Transverse colon (tissue), 4 donors: ENCODE measurements at regions not wholly inside any gene's neighbourhood (a gene's known extent, or its start where the extent isn't known, plus 50 kb on each side); places are given as distances from the start of the nearest gene placed in this dataset.

Experiments
- DNase-seq: peaks from one replicate; pipeline ENCODE4 v3.0.0-alpha.2; 2019
- H3K27ac ChIP-seq, 4 donors: fragments of 200-600 bp; sonication (generic); 2 replicates each; pipeline ENCODE4 v1.5.1; 2016 to 2018; ENCODE audit warnings: inconsistent platforms in 4 of 4
- H3K27me3 ChIP-seq: fragments of 200-600 bp; sonication (generic); 2 replicates; pipeline ENCODE4 v1.5.1; 2017; ENCODE audit warnings: inconsistent platforms
- H3K36me3 ChIP-seq, 4 donors: fragments of 200-600 bp; sonication (generic); 2 replicates each; pipeline ENCODE4 v1.5.1; 2017 to 2019; ENCODE audit warnings: inconsistent platforms in 4 of 4
- H3K4me1 ChIP-seq, 4 donors: fragments of 200-600 bp; sonication (generic); 2 replicates each; pipeline ENCODE4 v1.5.1; 2017 to 2020; ENCODE audit warnings: inconsistent platforms in 4 of 4
- H3K4me3 ChIP-seq, 4 donors: fragments of 200-600 bp; sonication (generic); 1 replicate in 1 of 4; 2 replicates in 3 of 4; pipeline versions ENCODE4 v1.5.1 to v1.6.1; 2017 to 2019; ENCODE audit warnings: inconsistent platforms in 4 of 4
- H3K9me3 ChIP-seq, 2 donors: fragments of 200-600 bp; sonication (generic); 2 replicates each; pipeline ENCODE4 v1.5.1; 2017 to 2019; ENCODE audit warnings: inconsistent platforms in 2 of 2
- EP300 ChIP-seq: sonication (generic); formaldehyde crosslinking; IDR thresholded peaks from one replicate; pipeline ENCODE4 v1.6.1; 2017; ENCODE audit warnings: antibody characterized with exemption, low read depth
- POLR2A ChIP-seq: fragments of 450-650 bp; IDR thresholded peaks from one replicate; pipeline ENCODE4 v1.6.1; 2016; ENCODE audit warnings: antibody characterized with exemption, mild to moderate bottlenecking, moderate library complexity
- POLR2AphosphoS5 ChIP-seq, 3 donors: sonication (generic); formaldehyde crosslinking; IDR thresholded peaks; one replicate each; pipeline ENCODE4 v1.6.1; 2016; ENCODE audit warnings: antibody characterized with exemption in 3 of 3
- WGBS, 2 donors: methylation state at CpG; one replicate each; pipeline ENCODE4 v1.1.5; 2018; ENCODE audit warnings: low coverage in 1 of 2; 5-methylcytosine and 5-hydroxymethylcytosine counted together
- in situ Hi-C, 4 donors: fragments of 200-750 bp; cut with MboI; loops; one replicate each; pipeline versions ENCODE4 v1.15.0 to v1.15.1; 2017; ENCODE audit warnings: low sequenced_read_pairs in 3 of 4, low pct_ligation_motif_present in 1 of 4, low pct_unique_long_range_greater_than_20kb in 1 of 4
- intact Hi-C: fragments of 100-400 bp; cut with DNase I; formaldehyde crosslinking; loops from one replicate; pipeline ENCODE4 v1.15.1; 2023; ENCODE audit warnings: low total_unique reads
- TF ChIP-seq, protein P1 (sequence below), 5 experiments: fragments of 200-600 bp in 3 of 5; fragments of 450-650 bp in 2 of 5; sonication (generic) in 3 of 5; IDR thresholded peaks; 1 replicate in 2 of 5; 2 replicates in 3 of 5; pipeline ENCODE4 v1.5.1; 2016 to 2017; ENCODE audit warnings: antibody characterized with exemption in 5 of 5, inconsistent platforms in 3 of 5, mild to moderate bottlenecking in 2 of 5, moderate library complexity in 1 of 5

DNA sequence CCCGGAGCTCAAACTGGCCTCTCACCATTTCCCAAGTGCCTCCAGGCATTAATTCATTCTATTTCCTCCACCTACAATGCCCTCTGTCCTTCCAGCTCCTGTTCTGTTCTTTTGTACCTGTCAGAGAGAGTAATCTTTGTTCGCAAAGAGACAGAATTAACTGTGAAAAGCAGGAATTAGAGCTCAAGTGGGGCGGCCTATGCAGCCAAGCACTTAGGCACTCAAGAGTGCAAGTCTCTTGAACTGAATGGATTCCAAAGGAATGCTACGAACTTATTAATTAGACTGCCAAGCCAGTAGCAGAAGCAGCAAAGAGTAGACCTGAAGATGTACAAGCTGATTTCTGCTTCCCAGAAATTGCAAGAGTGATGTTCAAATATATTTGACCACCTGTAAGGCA is 338.3 kb upstream of the AUTS2 start:
- no peaks in the 10 kb centered on the region for H3K4me1 ChIP-seq
- H3K36me3 ChIP-seq, result no peaks in the 10 kb centered on the region
- no peak for DNase-seq
- 63 to 72% methylated on average over 3 to 4 of the region's 4 CpGs for WGBS, 2 donors
- no peak overlapping the region for H3K4me3 ChIP-seq
- H3K27me3 ChIP-seq, result no peaks in the 10 kb centered on the region
- intact Hi-C loops (no loop called here), in situ Hi-C loops (no loop called here)
- TF ChIP-seq POLR2A (no peak), POLR2AphosphoS5 (IDR thresholded peaks at IDR 0.05) (no peak), EP300 (no peak)
- TF ChIP-seq, protein P1, sequence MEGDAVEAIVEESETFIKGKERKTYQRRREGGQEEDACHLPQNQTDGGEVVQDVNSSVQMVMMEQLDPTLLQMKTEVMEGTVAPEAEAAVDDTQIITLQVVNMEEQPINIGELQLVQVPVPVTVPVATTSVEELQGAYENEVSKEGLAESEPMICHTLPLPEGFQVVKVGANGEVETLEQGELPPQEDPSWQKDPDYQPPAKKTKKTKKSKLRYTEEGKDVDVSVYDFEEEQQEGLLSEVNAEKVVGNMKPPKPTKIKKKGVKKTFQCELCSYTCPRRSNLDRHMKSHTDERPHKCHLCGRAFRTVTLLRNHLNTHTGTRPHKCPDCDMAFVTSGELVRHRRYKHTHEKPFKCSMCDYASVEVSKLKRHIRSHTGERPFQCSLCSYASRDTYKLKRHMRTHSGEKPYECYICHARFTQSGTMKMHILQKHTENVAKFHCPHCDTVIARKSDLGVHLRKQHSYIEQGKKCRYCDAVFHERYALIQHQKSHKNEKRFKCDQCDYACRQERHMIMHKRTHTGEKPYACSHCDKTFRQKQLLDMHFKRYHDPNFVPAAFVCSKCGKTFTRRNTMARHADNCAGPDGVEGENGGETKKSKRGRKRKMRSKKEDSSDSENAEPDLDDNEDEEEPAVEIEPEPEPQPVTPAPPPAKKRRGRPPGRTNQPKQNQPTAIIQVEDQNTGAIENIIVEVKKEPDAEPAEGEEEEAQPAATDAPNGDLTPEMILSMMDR (IDR thresholded peaks at IDR 0.05), result no peak
- no peak overlapping the region for H3K27ac ChIP-seq
- no peaks in the 10 kb centered on the region for H3K9me3 ChIP-seq

DNA sequence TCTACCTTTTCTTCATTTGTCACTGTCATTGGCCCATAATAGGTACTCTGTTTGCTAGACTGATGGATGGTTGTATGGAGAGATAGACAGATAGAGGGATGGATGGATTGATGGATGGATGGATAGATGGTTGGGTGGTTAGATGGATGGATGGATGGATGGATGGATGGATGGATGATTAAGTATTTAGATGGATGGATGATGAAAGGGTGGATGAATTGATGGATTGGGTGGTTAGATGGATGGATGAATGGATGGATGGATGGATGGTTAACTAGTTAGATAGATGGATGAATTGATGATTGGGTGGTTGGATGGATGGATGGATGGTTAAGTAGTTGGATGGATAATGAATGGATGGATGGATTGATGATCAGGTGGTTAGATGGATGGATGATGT is 334.7 kb upstream of the AUTS2 start:
- no peaks in the 10 kb centered on the region for H3K4me1 ChIP-seq
- H3K4me3 ChIP-seq, result no peak overlapping the region
- H3K27ac ChIP-seq, result no peak overlapping the region
- TF ChIP-seq POLR2A (no peak), POLR2AphosphoS5 (IDR thresholded peaks at IDR 0.05) (no peak), EP300 (no peak)
- TF ChIP-seq, protein P1 (IDR thresholded peaks at IDR 0.05), result no peak
- no peaks in the 10 kb centered on the region for H3K27me3 ChIP-seq
- in situ Hi-C loops, result no loop called here
- no peak for DNase-seq
- intact Hi-C loops, result no loop called here
- H3K9me3 ChIP-seq, result no peaks in the 10 kb centered on the region
- no peaks in the 10 kb centered on the region for H3K36me3 ChIP-seq

DNA sequence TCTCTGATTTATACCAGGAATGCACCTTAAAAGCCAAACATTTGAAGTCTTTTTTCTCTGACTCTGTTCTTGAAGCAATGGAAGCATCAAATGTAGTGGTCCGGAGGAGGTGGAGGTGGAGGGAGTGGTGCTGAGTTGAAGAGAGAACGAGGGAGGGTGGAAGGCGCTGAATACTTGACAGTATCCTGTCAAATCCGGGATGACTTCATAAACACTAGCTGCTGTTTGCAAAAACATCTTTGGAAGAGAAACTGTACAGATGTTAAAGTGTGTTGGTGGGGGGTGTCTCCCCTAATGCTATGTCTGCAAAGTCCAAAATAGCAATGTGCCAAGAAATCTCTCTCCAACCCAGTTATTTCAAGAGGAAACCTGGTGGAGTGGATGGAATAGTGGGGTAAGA is 328.5 kb upstream of the AUTS2 start:
- H3K36me3 ChIP-seq, result no peaks in the 10 kb centered on the region
- in situ Hi-C loops, result no loop called here
- H3K4me1 ChIP-seq, result no peaks in the 10 kb centered on the region
- WGBS, 2 donors, result 64 to 78% methylated on average over 4 of the region's 4 CpGs
- no peaks in the 10 kb centered on the region for H3K27me3 ChIP-seq
- TF ChIP-seq, protein P1 (IDR thresholded peaks at IDR 0.05), result no peak
- no peak for TF ChIP-seq POLR2A
- no peak for TF ChIP-seq EP300
- TF ChIP-seq POLR2AphosphoS5 (IDR thresholded peaks at IDR 0.05), result no peak
- H3K4me3 ChIP-seq, result no peak overlapping the region
- intact Hi-C loops, result no loop called here
- no peak for DNase-seq
- no peak overlapping the region for H3K27ac ChIP-seq
- no peaks in the 10 kb centered on the region for H3K9me3 ChIP-seq

DNA sequence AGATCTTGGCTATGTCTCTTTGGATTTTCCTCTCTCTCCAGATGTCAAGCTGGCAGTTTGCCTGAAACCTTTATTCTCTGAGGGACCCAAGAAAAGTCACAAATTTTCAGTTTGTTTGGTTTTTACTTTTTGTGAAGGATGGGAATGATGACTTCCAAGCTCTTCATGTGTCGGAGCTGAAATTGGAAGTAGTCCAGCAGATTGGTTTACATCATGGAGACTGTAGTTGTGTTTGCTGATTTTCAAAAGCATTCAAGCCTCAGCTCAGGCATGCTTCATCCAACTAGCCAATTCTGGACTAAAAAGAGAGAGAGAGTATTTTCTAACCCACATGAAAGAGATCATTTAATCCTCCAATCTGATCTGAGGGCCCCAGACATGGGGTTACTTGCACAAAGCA is 326.2 kb upstream of the AUTS2 start:
- 75% methylated on average over 1 of the region's 1 CpG; no CpG with 5 or more reads in 1 of the 2 donors for WGBS, 2 donors
- in situ Hi-C loops (no loop called here), intact Hi-C loops (no loop called here)
- Histone ChIP-seq H3K4me3 (no peak overlapping the region), H3K27me3 (no peaks in the 10 kb centered on the region), H3K9me3 (no peaks in the 10 kb centered on the region), H3K27ac (no peak overlapping the region), H3K36me3 (no peaks in the 10 kb centered on the region), H3K4me1 (no peaks in the 10 kb centered on the region)
- TF ChIP-seq POLR2A (no peak), EP300 (no peak), POLR2AphosphoS5 (IDR thresholded peaks at IDR 0.05) (no peak)
- TF ChIP-seq, protein P1 (IDR thresholded peaks at IDR 0.05), result no peak
- DNase-seq, result no peak
